Suppressor macrophage treated with lipopolysaccharide for 1 hour (primary cell): ENCODE measurements at regions not wholly inside any gene's neighbourhood (a gene's known extent, or its start where the extent isn't known, plus 50 kb on each side); places are given as distances from the start of the nearest gene placed in this dataset.
"Not testable (repeated sequence)": the region's sequence is repeated elsewhere in the genome, so short reads cannot be mapped to it uniquely, and the experiment has no call there.

Experiments
- DNase-seq, 3 donors: peaks; one replicate each; pipeline ENCODE4 v3.0.0-alpha.2; 2020 to 2022

- DNase-seq, result no peak
Observed at GRCh38 chr16:35197656-35198055, 1738.2 kb downstream of the TP53TG3F start.

DNA sequence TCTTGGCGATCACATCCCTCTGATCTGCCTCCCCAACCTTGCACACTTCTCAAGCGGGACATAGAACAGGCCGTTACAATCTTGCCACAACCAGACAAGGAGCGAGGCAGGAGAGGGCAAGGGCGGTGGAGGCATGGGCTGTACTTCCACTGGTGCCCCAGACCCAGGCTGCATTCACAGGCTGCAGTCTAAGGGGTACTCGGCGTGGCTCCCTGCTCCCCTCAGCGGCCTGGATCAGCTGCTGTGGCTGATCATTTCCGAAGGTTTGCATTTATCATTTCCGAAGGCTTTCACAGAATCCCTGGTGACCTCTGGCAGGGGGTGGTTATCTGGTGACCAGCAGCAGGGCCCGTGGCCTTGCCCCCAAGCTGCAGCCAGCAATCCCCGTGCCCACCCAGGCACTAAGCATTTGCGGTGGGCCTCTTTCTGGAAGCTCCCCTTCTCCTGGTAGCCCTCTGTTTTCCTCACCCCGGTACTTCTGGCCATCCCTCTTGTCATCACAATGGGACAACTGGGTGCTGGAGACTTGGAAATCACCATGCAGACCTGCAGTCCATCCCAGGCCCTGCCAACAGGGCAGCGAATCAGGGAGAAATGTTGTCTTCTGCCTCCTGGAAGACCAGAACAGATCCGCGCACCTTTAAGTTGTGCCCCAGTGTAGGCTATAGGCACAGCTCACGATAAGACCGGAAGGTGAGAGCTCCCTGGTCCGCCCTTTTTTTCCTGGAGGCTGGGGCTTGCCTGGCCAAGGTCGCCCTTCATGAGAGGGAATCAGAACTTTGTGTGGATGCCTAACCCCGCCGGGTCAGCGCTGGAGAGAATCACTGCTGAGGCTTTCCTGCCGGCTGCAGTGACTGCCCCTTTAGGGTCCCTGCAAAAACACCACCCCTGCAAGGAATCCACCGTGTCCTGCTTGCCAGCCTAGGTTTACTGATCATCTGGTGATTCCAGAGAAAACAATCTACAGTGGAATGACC, 1739.1 kb downstream of the TP53TG3F start:
- DNase-seq, result no peak

- no peak for DNase-seq
Observed at GRCh38 chr16:35200662-35201061, 1741.2 kb downstream of the TP53TG3F start.

GRCh38 chr16:35201151-35201550, 1741.7 kb downstream of the TP53TG3F start:
- DNase-seq, result no peak

DNA sequence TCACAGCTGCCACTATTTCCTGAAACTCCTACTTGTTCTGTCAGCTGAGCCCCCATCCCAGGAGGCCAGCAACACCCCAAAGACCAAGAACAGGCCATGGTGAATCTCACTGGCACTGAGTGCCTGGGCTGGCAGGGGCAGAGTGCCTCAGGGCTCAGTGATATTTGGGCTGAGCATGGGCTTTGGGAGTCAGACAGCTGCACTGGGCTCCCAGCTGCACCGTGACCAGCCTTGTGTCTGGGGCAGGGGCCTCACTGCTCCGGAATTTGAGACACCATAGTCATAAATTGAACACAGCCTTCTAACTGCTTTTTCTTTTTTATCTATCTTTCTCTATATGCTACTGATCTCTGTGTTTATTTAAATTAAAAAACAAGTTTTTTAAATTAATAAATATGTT, 1744.2 kb downstream of the TP53TG3F start:
- no peak for DNase-seq

DNA sequence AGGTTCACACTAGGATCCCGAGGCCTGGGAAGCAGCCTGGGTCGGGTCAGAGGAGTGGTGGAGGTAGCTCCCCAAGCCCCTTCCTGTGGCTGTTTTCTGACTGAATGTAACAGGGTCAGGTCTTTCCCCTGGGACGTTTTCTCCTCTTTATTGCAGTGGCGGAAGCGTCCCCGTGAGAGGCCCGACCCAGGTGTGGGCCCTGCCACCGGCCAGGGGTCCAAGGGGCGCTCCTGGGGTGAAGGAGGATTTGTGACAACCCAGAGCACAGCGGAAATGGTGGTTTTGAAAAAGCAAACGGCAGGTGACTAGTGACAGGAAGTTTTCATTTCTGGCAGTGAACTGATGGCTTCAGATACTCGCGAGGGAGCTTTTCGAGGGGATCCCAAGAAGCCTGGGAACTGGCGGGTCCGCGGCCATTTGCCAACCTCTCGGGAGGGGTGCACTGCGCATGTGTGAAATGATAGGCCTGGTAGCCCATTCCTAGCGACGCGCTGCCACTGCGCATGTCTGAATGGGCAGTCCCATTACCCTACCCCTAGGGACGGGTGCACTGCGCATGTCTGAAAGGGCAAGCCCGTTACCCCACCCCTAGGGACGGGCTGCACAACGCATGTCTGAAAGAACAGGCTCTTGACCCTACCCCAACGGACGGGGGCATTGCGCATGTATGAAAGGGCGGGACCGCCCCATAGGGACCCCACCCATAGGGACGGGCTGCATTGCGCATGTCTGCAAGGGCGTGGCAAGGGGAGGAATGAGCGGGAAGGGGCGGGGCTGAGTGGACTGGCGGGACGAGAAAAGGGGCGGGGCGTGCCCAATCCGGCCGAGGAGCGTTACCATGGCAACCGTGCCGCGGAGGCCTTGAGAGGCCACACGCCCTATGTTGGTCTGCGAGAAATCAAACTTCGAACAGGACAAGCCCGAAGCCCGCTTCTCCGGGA, 1747.9 kb downstream of the TP53TG3F start:
- no peak for DNase-seq

GRCh38 chr16:35208001-35208935, 1748.9 kb downstream of the TP53TG3F start:
- no peak for DNase-seq

DNA sequence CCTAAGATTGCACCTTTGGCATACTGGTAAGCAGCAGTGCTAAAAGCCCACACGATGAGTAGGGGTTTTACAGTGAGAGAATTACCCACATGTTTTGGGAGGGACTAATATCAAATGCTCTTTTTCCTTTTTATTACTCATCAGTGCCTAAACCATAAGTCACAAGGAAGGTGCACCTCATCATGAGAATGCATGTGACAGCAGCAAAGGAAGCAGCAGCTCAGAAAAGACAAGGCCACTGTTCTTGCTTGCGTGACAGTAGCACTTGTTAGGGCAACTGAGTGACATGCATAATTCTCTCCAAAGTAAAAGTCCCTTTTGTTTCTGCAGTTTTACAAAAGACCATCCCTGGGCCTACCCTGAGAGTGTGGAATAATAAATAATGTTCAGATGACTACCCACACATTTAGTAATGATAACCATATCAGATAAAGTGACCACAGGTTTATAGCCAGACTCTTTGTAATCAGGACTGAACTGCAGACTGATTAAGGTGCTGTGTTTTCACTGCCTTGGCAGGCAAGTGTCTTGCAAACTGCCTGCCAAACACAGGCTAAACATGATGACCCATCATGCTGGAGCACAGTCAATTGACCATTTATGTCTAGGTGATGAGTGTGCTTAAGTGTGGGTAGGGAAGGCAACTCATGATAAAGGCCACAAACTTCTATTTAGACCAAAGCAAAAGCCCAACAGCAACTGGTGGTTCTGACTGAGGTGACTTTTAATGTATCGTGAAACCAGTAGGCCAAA, 1751.4 kb downstream of the TP53TG3F start:
- no peak for DNase-seq

DNA sequence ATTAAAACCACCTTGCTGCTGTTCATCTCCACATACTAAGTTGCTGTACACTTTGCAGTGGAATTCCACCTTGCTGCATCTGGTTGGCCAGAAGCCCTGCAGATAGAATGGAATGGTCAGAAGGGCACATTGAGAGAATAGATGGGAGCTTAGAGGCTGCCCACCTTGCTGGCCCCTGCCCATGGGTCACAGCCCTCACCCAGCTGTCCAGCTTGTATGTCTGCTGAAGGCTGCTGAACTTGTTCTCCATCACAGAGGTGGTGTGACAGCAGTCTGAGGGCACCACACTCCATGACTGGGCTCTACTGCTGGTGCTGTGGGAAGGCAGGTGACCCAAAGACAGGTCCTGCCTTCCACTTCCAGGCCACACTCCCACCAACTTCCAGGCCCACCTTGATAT, 1755.4 kb downstream of the TP53TG3F start:
- DNase-seq, result no peak

- DNase-seq, result peak in 1 of 3 donors; percentile 0
Observed at GRCh38 chr16:35215287-35215686, 1755.9 kb downstream of the TP53TG3F start.

DNA sequence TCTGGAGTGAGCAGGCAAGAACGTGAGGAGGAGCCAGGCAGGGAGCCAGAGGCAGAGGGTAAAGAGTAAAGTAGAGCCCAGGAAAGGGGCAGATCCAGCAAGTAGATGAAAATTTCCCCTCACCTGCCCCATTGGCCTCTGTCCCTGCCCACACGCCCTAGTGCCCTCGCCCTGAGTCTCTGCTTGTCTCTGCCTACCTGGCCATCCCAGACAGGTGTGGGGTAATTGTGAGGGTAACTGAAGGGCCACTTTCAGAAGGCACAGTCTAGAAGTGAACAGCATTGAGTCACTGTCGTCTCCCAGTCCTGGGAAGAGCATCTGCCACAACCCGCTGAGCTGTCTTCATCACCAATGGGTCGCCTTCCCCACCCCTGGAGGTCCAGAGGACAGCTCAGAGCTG, 1756.8 kb downstream of the TP53TG3F start:
- not testable (repeated sequence) for DNase-seq

GRCh38 chr16:35221482-35222185, 1762.2 kb downstream of the TP53TG3F start:
- no peak for DNase-seq

- no peak for DNase-seq
Observed at GRCh38 chr16:35234679-35235078, 1775.3 kb downstream of the TP53TG3F start.

- no peak for DNase-seq
Observed at GRCh38 chr16:35239561-35239960, 1780.1 kb downstream of the TP53TG3F start.

GRCh38 chr16:35249051-35249450, 1789.6 kb downstream of the TP53TG3F start:
- DNase-seq, result no peak

DNA sequence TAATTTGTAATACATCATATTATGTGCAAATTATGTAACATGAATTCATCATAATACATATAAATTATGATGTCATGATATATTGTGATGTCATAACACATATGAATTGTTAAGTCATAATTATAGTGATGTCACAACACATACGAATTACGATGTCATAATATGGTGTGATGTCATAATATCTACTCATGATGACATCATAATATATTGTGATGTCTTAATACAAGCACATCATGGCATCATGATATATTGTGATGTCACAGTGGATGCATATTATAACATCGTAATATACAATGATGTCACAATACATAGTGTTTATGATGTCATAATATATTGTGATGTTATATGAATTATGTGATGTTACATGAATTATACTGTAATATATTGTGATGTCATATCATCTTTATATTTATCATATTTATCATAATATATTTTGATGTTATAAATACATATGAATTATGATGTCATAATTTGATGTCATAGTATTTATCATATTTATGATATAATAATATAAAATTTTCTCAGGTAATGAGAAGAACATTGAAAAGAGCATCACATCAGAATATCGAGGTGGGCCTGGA, 1793.0 kb downstream of the TP53TG3F start:
- peak in 1 of 3 donors; percentile 9 for DNase-seq

- DNase-seq, result no peak
Observed at GRCh38 chr16:35255186-35255803, 1795.9 kb downstream of the TP53TG3F start.

- no peak for DNase-seq
Observed at GRCh38 chr16:35255816-35256215, 1796.4 kb downstream of the TP53TG3F start.

- no peak for DNase-seq
Observed at GRCh38 chr16:35258381-35258780, 1799.0 kb downstream of the TP53TG3F start.

GRCh38 chr16:35295856-35296255, 1836.4 kb downstream of the TP53TG3F start:
- no peak for DNase-seq
